22Rv1 (cell line): ENCODE measurements at regions not wholly inside any gene's neighbourhood (a gene's known extent, or its start where the extent isn't known, plus 50 kb on each side); places are given as distances from the start of the nearest gene placed in this dataset.

ENCODE experiments used
- ZFX ChIP-seq: fragments of 450-650 bp; IDR thresholded peaks from 2 replicates; pipeline ENCODE4 v1.6.1; 2017; ENCODE audit warnings: antibody characterized with exemption, borderline replicate concordance
- TF ChIP-seq, protein P1 (sequence below): fragments of 450-650 bp; IDR thresholded peaks from 2 replicates; pipeline ENCODE4 v1.5.1; 2017; ENCODE audit warnings: mild to moderate bottlenecking

DNA sequence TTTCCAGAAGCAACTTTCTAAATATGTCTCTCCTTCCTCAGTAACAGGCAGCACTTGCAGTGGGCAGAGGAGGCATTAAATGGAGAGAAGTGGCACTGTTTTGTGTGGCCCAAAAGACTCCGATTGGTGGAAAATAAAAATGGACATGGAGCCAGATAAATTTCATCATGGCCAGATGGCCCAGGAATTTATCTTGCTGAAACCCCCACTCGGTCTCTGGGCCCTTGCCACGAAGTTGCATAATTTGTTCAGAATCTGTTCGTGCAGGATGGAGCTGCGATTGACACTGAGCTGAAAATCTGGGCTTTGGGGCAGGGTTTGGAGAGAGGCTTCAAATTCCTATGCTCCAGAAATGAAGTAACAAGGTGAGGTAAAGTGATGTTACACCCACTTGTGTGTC lies 65.5 kb downstream of the C11orf91 start:
- TF ChIP-seq, protein P1, sequence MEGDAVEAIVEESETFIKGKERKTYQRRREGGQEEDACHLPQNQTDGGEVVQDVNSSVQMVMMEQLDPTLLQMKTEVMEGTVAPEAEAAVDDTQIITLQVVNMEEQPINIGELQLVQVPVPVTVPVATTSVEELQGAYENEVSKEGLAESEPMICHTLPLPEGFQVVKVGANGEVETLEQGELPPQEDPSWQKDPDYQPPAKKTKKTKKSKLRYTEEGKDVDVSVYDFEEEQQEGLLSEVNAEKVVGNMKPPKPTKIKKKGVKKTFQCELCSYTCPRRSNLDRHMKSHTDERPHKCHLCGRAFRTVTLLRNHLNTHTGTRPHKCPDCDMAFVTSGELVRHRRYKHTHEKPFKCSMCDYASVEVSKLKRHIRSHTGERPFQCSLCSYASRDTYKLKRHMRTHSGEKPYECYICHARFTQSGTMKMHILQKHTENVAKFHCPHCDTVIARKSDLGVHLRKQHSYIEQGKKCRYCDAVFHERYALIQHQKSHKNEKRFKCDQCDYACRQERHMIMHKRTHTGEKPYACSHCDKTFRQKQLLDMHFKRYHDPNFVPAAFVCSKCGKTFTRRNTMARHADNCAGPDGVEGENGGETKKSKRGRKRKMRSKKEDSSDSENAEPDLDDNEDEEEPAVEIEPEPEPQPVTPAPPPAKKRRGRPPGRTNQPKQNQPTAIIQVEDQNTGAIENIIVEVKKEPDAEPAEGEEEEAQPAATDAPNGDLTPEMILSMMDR, result no peak
- TF ChIP-seq ZFX, result no peak
